GM23338 (cell line): ENCODE measurements at regions not wholly inside any gene's neighbourhood (a gene's known extent, or its start where the extent isn't known, plus 50 kb on each side); places are given as distances from the start of the nearest gene placed in this dataset.

Source experiments
- ATAC-seq: fragments of 200-7000 bp; cut with Tn5 transposase; 3 replicates; pipeline ENCODE4 v1.9.1; 2020
- DNase-seq: peaks from one replicate; pipeline ENCODE4 v3.0.0-alpha.2; 2015; ENCODE audit warnings: low spot score
- H2AFZ ChIP-seq: fragments of 200-600 bp; sonication (generic); 2 replicates; pipeline ENCODE4 v1.8.0; 2016; ENCODE audit warnings: antibody characterized with exemption, mild to moderate bottlenecking, moderate library complexity
- H3F3A ChIP-seq: fragments of 200-600 bp; sonication (generic); replicated peaks from 2 replicates; pipeline ENCODE4 v1.8.0; 2017; ENCODE audit warnings: antibody characterized with exemption, mixed run types, low read depth
- H3K27ac ChIP-seq: fragments of 200-600 bp; sonication (generic); 2 replicates; pipeline ENCODE4 v1.6.1; 2016; ENCODE audit warnings: low read depth
- H3K27me3 ChIP-seq: fragments of 200-600 bp; sonication (generic); 2 replicates; pipeline ENCODE4 v1.8.0; 2016; ENCODE audit warnings: mild to moderate bottlenecking, mixed run types, moderate library complexity; ENCODE audit not compliant: insufficient read depth
- H3K36me3 ChIP-seq: fragments of 200-600 bp; sonication (generic); 2 replicates; pipeline ENCODE4 v1.8.0; 2016; ENCODE audit warnings: mild to moderate bottlenecking; ENCODE audit not compliant: insufficient read depth
- H3K4me1 ChIP-seq: fragments of 200-600 bp; sonication (generic); 2 replicates; pipeline ENCODE4 v1.8.0; 2016; ENCODE audit warnings: mild to moderate bottlenecking, moderate library complexity; ENCODE audit not compliant: insufficient read depth
- H3K4me2 ChIP-seq: fragments of 200-600 bp; sonication (generic); 2 replicates; pipeline ENCODE4 v1.7.1; 2017; ENCODE audit warnings: mixed run types
- H3K4me3 ChIP-seq: fragments of 200-600 bp; sonication (generic); 2 replicates; pipeline ENCODE4 v1.6.1; 2016; ENCODE audit warnings: mixed run types
- H3K79me2 ChIP-seq: fragments of 200-600 bp; sonication (generic); replicated peaks from 2 replicates; pipeline ENCODE4 v1.8.0; 2017; ENCODE audit warnings: mild to moderate bottlenecking; ENCODE audit not compliant: insufficient read depth
- H3K9me2 ChIP-seq: fragments of 200-600 bp; sonication (generic); 2 replicates; pipeline ENCODE4 v1.8.0; 2017; ENCODE audit not compliant: insufficient read depth
- H4K20me1 ChIP-seq: fragments of 200-600 bp; sonication (generic); replicated peaks from 2 replicates; pipeline ENCODE4 v1.8.0; 2017; ENCODE audit warnings: mild to moderate bottlenecking; ENCODE audit not compliant: insufficient read depth
- H3K27ac Mint-ChIP-seq: 2 replicates; pipeline ENCODE4 v1.8.0; 2020; ENCODE audit warnings: inconsistent platforms, mild to moderate bottlenecking, moderate library complexity, mixed read lengths
- H3K27me3 Mint-ChIP-seq: 3 replicates; pipeline ENCODE4 v1.8.0; 2022; ENCODE audit warnings: low read depth, mild to moderate bottlenecking, moderate library complexity, mixed read lengths, inconsistent platforms; ENCODE audit not compliant: insufficient read depth, poor library complexity
- H3K36me3 Mint-ChIP-seq: 3 replicates; pipeline ENCODE4 v1.8.0; 2021; ENCODE audit warnings: low read depth, mild to moderate bottlenecking, inconsistent platforms, moderate library complexity, mixed read lengths
- H3K4me1 Mint-ChIP-seq: 3 replicates; pipeline ENCODE4 v1.8.0; 2020; ENCODE audit warnings: mild to moderate bottlenecking, inconsistent platforms, mixed read lengths
- H3K4me3 Mint-ChIP-seq: 3 replicates; pipeline ENCODE4 v1.8.0; 2021; ENCODE audit warnings: moderate library complexity, mild to moderate bottlenecking, inconsistent platforms, mixed read lengths
- H3K9me3 Mint-ChIP-seq: 3 replicates; pipeline ENCODE4 v1.8.0; 2020; ENCODE audit warnings: moderate library complexity, mild to moderate bottlenecking, inconsistent platforms, mixed read lengths
- CREB1 ChIP-seq: fragments of 250-450 bp; sonication (Bioruptor Pico); IDR thresholded peaks from 2 replicates; pipeline ENCODE4 v1.5.0; 2020; ENCODE audit warnings: low read depth, mild to moderate bottlenecking, moderate library complexity
- EZH2phosphoT487 ChIP-seq: fragments of 200-600 bp; sonication (generic); IDR thresholded peaks from one replicate; pipeline ENCODE4 v1.8.1; 2018; ENCODE audit warnings: antibody characterized with exemption; ENCODE audit not compliant: unreplicated experiment
- NANOG ChIP-seq: IDR thresholded peaks from 2 replicates; pipeline ENCODE4 v1.6.1; 2016; ENCODE audit warnings: antibody characterized with exemption, borderline replicate concordance
- POLR2AphosphoS5 ChIP-seq: IDR thresholded peaks from 2 replicates; pipeline ENCODE4 v1.6.1; 2016; ENCODE audit warnings: antibody characterized with exemption, low read depth
- ZNF114 ChIP-seq: fragments of 250-450 bp; sonication (Bioruptor Pico); IDR thresholded peaks from 2 replicates; pipeline ENCODE4 v1.5.0; 2020; ENCODE audit warnings: mild to moderate bottlenecking, moderate library complexity
- TF ChIP-seq, protein P1 (sequence below): IDR thresholded peaks from 2 replicates; pipeline ENCODE4 v1.6.1; 2016; ENCODE audit warnings: antibody characterized with exemption
- TF ChIP-seq, protein P2 (sequence below): fragments of 250-450 bp; sonication (Bioruptor Pico); IDR thresholded peaks from 2 replicates; pipeline ENCODE4 v1.5.0; 2020; ENCODE audit warnings: mild to moderate bottlenecking, moderate library complexity

DNA sequence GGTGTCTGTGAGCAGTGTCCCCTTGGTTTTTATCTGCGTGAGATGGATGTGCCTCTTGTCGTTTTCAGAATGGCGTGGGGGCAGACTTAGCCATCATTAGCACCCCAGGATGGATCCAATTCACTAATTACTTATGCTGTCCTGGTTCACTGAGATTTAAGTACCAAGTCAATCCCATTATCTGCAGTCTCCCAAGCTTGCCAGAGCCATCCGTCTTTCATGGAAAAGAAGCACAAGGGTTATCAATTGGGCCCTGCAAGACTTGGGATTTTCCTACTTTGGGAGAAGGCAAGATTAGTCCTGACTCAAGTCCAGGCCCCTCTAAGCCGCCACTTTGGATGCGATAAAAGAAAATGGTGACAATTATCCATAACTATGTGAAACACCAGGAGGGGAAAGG, 404.0 kb downstream of the TMEM182 start:
- no peaks in the 10 kb centered on the region for H3K79me2 ChIP-seq
- ATAC-seq (no peak), DNase-seq (no peak)
- H3K4me3 ChIP-seq: no peak overlapping the region
- H3K4me1 ChIP-seq: peaks cover 7% of the 10 kb centered on the region
- no peaks in the 10 kb centered on the region for H3F3A ChIP-seq
- H2AFZ ChIP-seq: no peak overlapping the region
- no peaks in the 10 kb centered on the region for H3K27me3 ChIP-seq
- Mint-ChIP-seq H3K4me3 (no peak overlapping the region), H3K27ac (no peak overlapping the region), H3K27me3 (no peaks in the 10 kb centered on the region), H3K36me3 (no peaks in the 10 kb centered on the region), H3K4me1 (peaks cover 34% of the 10 kb centered on the region), H3K9me3 (no peaks in the 10 kb centered on the region)
- H3K36me3 ChIP-seq: no peaks in the 10 kb centered on the region
- H3K9me2 ChIP-seq: 0 out of 2 replicates have a peak, but pooled peaks cover 1% of the 10 kb centered on the region
- TF ChIP-seq NANOG: no peak
- no peak for TF ChIP-seq EZH2phosphoT487
- TF ChIP-seq CREB1: no peak
- TF ChIP-seq, protein P1, sequence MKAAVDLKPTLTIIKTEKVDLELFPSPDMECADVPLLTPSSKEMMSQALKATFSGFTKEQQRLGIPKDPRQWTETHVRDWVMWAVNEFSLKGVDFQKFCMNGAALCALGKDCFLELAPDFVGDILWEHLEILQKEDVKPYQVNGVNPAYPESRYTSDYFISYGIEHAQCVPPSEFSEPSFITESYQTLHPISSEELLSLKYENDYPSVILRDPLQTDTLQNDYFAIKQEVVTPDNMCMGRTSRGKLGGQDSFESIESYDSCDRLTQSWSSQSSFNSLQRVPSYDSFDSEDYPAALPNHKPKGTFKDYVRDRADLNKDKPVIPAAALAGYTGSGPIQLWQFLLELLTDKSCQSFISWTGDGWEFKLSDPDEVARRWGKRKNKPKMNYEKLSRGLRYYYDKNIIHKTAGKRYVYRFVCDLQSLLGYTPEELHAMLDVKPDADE: no peak
- TF ChIP-seq, protein P2, sequence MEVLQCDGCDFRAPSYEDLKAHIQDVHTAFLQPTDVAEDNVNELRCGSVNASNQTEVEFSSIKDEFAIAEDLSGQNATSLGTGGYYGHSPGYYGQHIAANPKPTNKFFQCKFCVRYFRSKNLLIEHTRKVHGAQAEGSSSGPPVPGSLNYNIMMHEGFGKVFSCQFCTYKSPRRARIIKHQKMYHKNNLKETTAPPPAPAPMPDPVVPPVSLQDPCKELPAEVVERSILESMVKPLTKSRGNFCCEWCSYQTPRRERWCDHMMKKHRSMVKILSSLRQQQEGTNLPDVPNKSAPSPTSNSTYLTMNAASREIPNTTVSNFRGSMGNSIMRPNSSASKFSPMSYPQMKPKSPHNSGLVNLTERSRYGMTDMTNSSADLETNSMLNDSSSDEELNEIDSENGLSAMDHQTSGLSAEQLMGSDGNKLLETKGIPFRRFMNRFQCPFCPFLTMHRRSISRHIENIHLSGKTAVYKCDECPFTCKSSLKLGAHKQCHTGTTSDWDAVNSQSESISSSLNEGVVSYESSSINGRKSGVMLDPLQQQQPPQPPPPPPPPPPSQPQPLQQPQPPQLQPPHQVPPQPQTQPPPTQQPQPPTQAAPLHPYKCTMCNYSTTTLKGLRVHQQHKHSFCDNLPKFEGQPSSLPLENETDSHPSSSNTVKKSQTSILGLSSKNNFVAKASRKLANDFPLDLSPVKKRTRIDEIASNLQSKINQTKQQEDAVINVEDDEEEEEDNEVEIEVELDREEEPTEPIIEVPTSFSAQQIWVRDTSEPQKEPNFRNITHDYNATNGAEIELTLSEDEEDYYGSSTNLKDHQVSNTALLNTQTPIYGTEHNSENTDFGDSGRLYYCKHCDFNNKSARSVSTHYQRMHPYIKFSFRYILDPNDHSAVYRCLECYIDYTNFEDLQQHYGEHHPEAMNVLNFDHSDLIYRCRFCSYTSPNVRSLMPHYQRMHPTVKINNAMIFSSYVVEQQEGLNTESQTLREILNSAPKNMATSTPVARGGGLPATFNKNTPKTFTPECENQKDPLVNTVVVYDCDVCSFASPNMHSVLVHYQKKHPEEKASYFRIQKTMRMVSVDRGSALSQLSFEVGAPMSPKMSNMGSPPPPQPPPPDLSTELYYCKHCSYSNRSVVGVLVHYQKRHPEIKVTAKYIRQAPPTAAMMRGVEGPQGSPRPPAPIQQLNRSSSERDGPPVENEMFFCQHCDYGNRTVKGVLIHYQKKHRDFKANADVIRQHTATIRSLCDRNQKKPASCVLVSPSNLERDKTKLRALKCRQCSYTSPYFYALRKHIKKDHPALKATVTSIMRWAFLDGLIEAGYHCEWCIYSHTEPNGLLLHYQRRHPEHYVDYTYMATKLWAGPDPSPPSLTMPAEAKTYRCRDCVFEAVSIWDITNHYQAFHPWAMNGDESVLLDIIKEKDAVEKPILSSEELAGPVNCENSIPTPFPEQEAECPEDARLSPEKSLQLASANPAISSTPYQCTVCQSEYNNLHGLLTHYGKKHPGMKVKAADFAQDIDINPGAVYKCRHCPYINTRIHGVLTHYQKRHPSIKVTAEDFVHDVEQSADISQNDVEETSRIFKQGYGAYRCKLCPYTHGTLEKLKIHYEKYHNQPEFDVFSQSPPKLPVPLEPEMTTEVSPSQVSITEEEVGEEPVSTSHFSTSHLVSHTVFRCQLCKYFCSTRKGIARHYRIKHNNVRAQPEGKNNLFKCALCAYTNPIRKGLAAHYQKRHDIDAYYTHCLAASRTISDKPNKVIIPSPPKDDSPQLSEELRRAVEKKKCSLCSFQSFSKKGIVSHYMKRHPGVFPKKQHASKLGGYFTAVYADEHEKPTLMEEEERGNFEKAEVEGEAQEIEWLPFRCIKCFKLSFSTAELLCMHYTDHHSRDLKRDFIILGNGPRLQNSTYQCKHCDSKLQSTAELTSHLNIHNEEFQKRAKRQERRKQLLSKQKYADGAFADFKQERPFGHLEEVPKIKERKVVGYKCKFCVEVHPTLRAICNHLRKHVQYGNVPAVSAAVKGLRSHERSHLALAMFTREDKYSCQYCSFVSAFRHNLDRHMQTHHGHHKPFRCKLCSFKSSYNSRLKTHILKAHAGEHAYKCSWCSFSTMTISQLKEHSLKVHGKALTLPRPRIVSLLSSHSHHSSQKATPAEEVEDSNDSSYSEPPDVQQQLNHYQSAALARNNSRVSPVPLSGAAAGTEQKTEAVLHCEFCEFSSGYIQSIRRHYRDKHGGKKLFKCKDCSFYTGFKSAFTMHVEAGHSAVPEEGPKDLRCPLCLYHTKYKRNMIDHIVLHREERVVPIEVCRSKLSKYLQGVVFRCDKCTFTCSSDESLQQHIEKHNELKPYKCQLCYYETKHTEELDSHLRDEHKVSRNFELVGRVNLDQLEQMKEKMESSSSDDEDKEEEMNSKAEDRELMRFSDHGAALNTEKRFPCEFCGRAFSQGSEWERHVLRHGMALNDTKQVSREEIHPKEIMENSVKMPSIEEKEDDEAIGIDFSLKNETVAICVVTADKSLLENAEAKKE (CRISPR knock-in tag): no peak
- TF ChIP-seq ZNF114 (CRISPR knock-in tag): no peak
- TF ChIP-seq POLR2AphosphoS5: no peak
- no peak overlapping the region for H3K4me2 ChIP-seq
- H4K20me1 ChIP-seq: no peaks in the 10 kb centered on the region
- H3K27ac ChIP-seq: no peak overlapping the region
